Brain microvascular endothelial cell (primary cell): ENCODE measurements at regions not wholly inside any gene's neighbourhood (a gene's known extent, or its start where the extent isn't known, plus 50 kb on each side); places are given as distances from the start of the nearest gene placed in this dataset.

ENCODE experiments used
- DNase-seq: peaks from one replicate; pipeline ENCODE4 v3.0.0-alpha.2; 2020
- H3K27ac ChIP-seq: fragments of 250-450 bp; sonication (Bioruptor Pico); 2 replicates; pipeline ENCODE4 v1.5.1; 2020; ENCODE audit warnings: mild to moderate bottlenecking, moderate library complexity
- H3K27me3 ChIP-seq: fragments of 250-450 bp; sonication (Bioruptor Pico); replicated peaks from 2 replicates; pipeline ENCODE4 v1.5.1; 2020; ENCODE audit warnings: mild to moderate bottlenecking
- H3K36me3 ChIP-seq: fragments of 250-450 bp; sonication (Bioruptor Pico); replicated peaks from 2 replicates; pipeline ENCODE4 v1.5.1; 2020; ENCODE audit warnings: mild to moderate bottlenecking
- H3K4me3 ChIP-seq: 2 replicates; pipeline ENCODE4 v1.5.1; 2011; ENCODE audit warnings: low read depth, mild to moderate bottlenecking, control low read depth, low read length, moderate library complexity
- in situ Hi-C: cut with HindIII; loops from 2 replicates; pipeline ENCODE4 v1.10.0; 2017; ENCODE audit warnings: low sequenced_read_pairs, low pct_ligation_motif_present
- TF ChIP-seq, protein P1 (sequence below): IDR thresholded peaks from 2 replicates; pipeline ENCODE4 v1.5.1; 2011; ENCODE audit warnings: low read depth, mild to moderate bottlenecking, moderate library complexity, low read length, control low read depth, inconsistent platforms; ENCODE audit errors: missing control alignments

DNA sequence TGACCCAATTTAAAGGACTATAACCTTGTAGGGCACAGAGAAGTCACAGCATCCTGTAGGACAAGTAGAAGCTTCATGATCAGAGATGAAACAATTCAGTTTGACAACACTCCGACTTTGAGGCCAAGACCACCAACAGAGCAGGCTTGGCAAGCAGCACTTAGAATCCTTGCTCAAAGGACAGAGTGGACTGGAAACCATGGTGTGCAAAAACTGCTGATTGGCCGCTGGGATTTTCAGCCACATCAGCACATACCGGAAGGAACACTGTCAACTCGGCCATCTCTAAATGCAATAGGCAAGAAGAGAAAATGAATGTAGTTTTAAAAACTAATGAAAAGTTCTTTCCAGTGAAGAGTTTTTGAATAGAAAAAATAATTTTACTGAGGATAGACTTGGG is 92.0 kb upstream of the PRMT6 start:
- in situ Hi-C loops: no loop called here
- Histone ChIP-seq H3K27me3 (no peaks in the 10 kb centered on the region), H3K4me3 (no peak overlapping the region), H3K36me3 (no peaks in the 10 kb centered on the region), H3K27ac (no peak overlapping the region)
- DNase-seq: no peak
- TF ChIP-seq, protein P1, sequence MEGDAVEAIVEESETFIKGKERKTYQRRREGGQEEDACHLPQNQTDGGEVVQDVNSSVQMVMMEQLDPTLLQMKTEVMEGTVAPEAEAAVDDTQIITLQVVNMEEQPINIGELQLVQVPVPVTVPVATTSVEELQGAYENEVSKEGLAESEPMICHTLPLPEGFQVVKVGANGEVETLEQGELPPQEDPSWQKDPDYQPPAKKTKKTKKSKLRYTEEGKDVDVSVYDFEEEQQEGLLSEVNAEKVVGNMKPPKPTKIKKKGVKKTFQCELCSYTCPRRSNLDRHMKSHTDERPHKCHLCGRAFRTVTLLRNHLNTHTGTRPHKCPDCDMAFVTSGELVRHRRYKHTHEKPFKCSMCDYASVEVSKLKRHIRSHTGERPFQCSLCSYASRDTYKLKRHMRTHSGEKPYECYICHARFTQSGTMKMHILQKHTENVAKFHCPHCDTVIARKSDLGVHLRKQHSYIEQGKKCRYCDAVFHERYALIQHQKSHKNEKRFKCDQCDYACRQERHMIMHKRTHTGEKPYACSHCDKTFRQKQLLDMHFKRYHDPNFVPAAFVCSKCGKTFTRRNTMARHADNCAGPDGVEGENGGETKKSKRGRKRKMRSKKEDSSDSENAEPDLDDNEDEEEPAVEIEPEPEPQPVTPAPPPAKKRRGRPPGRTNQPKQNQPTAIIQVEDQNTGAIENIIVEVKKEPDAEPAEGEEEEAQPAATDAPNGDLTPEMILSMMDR: no peak

DNA sequence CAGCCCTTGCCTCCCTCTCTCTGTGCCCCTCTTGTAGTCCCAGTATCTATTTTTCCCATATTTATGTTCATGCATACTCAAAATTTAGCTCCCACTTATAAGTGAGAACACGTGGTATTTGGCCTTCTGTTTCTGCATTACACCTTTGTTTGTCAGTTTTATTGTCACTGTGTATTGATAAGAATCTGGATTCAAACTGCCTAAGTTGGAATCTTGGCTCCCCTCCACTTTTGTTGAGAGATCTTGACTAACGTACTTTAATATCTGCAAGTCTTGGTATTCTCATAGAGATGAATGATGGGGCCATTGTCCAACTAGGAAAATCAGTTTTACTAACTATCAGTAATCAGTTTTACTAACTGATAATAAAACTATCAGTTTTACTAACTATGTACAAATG is 87.8 kb upstream of the PRMT6 start:
- no peak overlapping the region for H3K27ac ChIP-seq
- DNase-seq: no peak
- in situ Hi-C loops: no loop called here
- H3K27me3 ChIP-seq: no peaks in the 10 kb centered on the region
- no peak overlapping the region for H3K4me3 ChIP-seq
- TF ChIP-seq, protein P1: no peak
- H3K36me3 ChIP-seq: no peaks in the 10 kb centered on the region

DNA sequence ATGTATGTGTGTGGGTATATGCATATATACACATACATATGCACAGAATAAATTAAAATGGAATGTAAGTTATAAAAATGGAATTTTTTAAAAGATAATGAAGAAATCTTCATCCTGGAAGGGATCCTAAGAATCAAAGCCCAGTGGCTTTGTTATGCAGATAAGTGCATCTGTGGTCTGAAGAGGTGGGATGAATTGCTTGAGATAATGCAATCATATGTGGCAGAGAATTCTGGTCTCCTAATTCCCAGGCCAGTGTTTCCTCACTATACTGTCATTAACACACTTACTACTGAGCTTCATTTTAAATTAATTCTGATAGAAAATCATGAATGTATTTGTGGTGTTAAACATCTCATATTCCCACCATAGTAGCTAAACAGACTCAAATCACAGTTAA is 86.7 kb upstream of the PRMT6 start:
- no peak overlapping the region for H3K4me3 ChIP-seq
- TF ChIP-seq, protein P1: no peak
- no peaks in the 10 kb centered on the region for H3K27me3 ChIP-seq
- in situ Hi-C loops: no loop called here
- H3K27ac ChIP-seq: no peak overlapping the region
- H3K36me3 ChIP-seq: no peaks in the 10 kb centered on the region
- no peak for DNase-seq

DNA sequence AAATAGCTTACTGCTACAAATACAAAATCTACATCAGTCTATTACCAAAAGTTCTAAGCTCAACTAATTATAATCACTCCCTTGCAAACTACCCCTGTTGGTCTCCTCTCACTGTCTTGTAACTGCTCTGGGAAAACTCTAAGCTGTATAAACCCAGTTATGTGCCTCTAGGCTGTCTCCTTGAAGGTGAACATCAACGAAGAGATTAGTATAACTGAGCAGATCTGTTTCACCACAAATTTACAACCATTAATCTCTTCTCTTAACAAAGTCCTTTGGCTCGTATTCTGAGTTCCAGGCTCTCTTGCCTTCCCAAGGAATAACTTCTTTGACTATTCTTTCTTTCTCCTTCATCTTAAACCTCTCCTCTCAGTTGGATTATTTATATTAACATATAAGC is 84.4 kb upstream of the PRMT6 start:
- Histone ChIP-seq H3K4me3 (no peak overlapping the region), H3K27ac (no peak overlapping the region), H3K27me3 (no peaks in the 10 kb centered on the region), H3K36me3 (no peaks in the 10 kb centered on the region)
- no peak for DNase-seq
- TF ChIP-seq, protein P1: no peak
- in situ Hi-C loops: no loop called here

DNA sequence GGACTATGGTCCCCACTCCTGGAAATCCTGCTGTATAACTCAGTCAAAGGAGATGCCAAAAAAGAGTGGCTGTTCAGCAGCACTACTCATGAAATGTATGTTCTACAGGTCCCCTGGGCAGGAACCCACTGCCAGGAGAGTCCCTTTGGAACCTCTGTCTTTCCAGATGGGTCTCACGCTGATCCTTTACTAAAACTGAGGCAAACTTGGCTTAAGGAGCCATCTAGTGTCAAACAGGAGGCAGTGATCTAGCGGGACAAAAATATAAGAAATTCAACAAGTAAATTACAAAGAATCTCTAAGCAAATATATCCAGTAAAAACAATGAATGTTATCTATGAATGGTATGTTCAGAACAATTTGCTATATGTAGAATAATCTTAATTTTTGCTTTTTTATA is 80.5 kb upstream of the PRMT6 start:
- in situ Hi-C loops: no loop called here
- no peaks in the 10 kb centered on the region for H3K27me3 ChIP-seq
- H3K36me3 ChIP-seq: no peaks in the 10 kb centered on the region
- TF ChIP-seq, protein P1: peak; percentile 25
- DNase-seq: no peak
- no peak overlapping the region for H3K4me3 ChIP-seq
- H3K27ac ChIP-seq: no peak overlapping the region

DNA sequence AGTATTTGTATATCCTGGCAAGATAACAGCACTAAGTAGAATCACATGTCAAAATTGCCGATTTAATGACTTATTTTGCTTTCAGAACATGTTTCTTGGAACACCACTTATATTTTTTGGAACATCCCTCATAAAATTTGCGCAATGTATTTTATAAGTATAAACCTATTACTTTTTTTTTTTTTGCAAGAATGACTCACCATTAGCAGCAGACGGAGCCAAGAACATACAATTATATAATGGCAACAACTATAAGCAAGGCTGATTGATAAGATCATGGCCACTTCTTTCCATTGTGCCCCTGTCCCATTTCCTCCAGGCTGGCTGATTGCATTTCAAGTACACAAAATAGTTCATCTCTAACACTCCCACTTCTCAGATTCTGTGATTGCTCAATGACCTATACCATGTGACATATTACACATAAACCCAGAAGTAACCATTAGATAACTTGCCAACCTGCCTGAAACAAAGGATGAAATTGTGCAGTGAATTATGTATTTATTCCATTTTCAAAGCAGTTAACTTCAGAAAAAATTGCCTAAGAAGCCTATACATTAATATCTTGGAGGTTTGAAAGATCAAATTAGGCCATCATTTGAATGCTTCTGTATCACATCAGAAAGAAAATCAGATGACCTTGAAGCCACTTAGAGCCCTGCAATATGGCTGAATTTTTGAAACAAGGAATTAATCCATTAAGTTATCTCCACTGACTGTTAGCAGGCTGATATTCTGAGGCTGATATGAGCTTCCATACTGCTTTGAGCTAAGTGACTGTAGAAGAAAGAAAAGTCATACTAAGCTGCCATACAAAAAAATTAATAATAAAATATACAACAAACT is 77.8 kb upstream of the PRMT6 start:
- in situ Hi-C loops: no loop called here
- no peak overlapping the region for H3K4me3 ChIP-seq
- no peaks in the 10 kb centered on the region for H3K27me3 ChIP-seq
- no peak for DNase-seq
- H3K27ac ChIP-seq: no peak overlapping the region
- H3K36me3 ChIP-seq: no peaks in the 10 kb centered on the region
- TF ChIP-seq, protein P1: no peak
